NB4 (cell line): ENCODE measurements at regions not wholly inside any gene's neighbourhood (a gene's known extent, or its start where the extent isn't known, plus 50 kb on each side); places are given as distances from the start of the nearest gene placed in this dataset.

Source experiments
- CTCF ChIP-seq: IDR thresholded peaks from one replicate; pipeline ENCODE4 v1.5.1; 2012; ENCODE audit warnings: low read depth, low read length
- MAX ChIP-seq: IDR thresholded peaks from 2 replicates; pipeline ENCODE4 v1.6.1; 2011; ENCODE audit warnings: low read depth, low read length
- MYC ChIP-seq: IDR thresholded peaks from 2 replicates; pipeline ENCODE4 v1.6.1; 2011; ENCODE audit warnings: low read depth, low read length
- POLR2A ChIP-seq: IDR thresholded peaks from 2 replicates; pipeline ENCODE4 v1.6.1; 2011; ENCODE audit warnings: mild to moderate bottlenecking; ENCODE audit not compliant: insufficient read length; ENCODE audit errors: extremely low read depth

GRCh38 chr6:132934496-132934895, 120.1 kb downstream of the RPS12 start:
- TF ChIP-seq CTCF, result no peak
- TF ChIP-seq POLR2A, result no peak
- no peak for TF ChIP-seq MYC
- TF ChIP-seq MAX, result no peak
